ENCODE measurements at regions not wholly inside any gene's neighbourhood (a gene's known extent, or its start where the extent isn't known, plus 50 kb on each side); places are given as distances from the start of the nearest gene placed in this dataset.
A peak's percentile ranks its signal among the peaks of the same experiment; 100 is the strongest.

DNA sequence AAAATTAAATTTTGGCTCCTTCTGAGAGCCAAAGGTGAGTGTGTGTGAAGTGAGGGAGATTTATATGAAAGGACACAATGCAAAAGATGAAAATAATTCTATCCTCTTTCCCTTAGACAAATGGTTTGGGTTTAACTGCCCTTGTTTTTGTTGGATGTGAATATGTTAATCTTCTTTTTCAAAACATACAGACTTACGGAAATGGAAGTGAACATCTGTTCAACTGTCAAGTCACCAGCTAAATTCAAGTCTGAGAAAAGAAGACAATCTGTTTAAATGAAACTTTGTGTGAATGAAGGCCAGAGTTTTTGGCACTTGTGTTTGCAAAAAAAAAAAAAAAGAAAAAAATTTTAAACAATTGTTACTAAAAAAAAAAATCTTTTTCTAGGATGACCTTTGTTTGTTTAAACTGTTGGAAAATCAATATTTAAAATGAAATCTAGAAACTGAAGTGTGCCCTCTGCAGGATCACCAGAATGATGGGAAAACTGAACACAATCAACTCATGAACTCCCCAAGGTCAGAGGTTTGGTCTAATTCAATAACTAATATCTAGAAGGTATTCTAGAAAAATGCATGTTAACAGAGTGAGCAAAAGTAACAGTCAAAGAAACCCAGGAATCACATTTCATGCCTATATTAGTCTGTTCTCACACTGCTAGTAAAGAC, 448.8 kb downstream of the FLRT2 start:
- H3K4me3 ChIP-seq: no peak overlapping the region
- DNase-seq (no peak), ATAC-seq (no peak)
- TF ChIP-seq POLR2A (IDR thresholded peaks at IDR 0.05): no peak
- TF ChIP-seq, protein P1, sequence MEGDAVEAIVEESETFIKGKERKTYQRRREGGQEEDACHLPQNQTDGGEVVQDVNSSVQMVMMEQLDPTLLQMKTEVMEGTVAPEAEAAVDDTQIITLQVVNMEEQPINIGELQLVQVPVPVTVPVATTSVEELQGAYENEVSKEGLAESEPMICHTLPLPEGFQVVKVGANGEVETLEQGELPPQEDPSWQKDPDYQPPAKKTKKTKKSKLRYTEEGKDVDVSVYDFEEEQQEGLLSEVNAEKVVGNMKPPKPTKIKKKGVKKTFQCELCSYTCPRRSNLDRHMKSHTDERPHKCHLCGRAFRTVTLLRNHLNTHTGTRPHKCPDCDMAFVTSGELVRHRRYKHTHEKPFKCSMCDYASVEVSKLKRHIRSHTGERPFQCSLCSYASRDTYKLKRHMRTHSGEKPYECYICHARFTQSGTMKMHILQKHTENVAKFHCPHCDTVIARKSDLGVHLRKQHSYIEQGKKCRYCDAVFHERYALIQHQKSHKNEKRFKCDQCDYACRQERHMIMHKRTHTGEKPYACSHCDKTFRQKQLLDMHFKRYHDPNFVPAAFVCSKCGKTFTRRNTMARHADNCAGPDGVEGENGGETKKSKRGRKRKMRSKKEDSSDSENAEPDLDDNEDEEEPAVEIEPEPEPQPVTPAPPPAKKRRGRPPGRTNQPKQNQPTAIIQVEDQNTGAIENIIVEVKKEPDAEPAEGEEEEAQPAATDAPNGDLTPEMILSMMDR (IDR thresholded peaks at IDR 0.05): peak in 1 of 7 experiments; percentile 15
- no peaks in the 10 kb centered on the region for H3K4me1 ChIP-seq
- H3K9me3 ChIP-seq: no peaks in the 10 kb centered on the region
- no peak overlapping the region for H3K27ac ChIP-seq
- H3K36me3 ChIP-seq (replicated peaks in 1 of 2; ENCODE audit: insufficient read depth in 1 of 2, low read depth in 2 of 2): no peaks in the 10 kb centered on the region
- intact Hi-C loops (cut with DNase I): no loop called here
- H3K27me3 ChIP-seq: no peaks in the 10 kb centered on the region
- 53 to 71% methylated on average over 1 of the region's 1 CpG for WGBS, 2 donors

DNA sequence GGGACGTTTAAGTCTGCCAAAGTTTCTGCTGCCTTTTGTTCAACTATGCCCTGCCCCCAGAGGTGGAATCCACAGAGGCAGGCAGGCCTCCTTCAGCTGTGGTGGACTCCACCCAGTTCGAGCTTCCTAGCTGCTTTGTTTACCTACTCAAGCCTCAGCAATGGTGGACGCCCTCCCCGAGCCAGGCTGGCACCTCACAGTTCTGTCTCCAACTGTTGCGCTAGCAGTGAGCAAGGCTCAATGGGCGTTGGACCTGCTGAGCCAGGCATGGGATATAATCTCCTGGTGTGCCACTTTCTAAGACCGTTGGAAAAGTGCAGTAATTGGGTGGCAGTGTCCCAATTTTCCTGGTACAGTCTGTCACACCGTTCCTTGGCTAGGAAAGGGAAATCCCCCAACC, 444.7 kb downstream of the FLRT2 start:
- Histone ChIP-seq H3K4me3 (no peak overlapping the region), H3K4me1 (no peaks in the 10 kb centered on the region), H3K27ac (no peak overlapping the region), H3K9me3 (peaks cover 0 to 5% (median 0%) of the 10 kb centered on the region in 3 donors), H3K36me3 (replicated peaks in 1 of 2; ENCODE audit: insufficient read depth in 1 of 2, low read depth in 2 of 2) (no peaks in the 10 kb centered on the region), H3K27me3 (no peaks in the 10 kb centered on the region)
- intact Hi-C loops (cut with DNase I): no loop called here
- 61% methylated on average over 8 of the region's 8 CpGs for WGBS, 2 donors
- DNase-seq (no peak), ATAC-seq (no peak)
- TF ChIP-seq, protein P1 (IDR thresholded peaks at IDR 0.05): no peak
- TF ChIP-seq POLR2A (IDR thresholded peaks at IDR 0.05): no peak

DNA sequence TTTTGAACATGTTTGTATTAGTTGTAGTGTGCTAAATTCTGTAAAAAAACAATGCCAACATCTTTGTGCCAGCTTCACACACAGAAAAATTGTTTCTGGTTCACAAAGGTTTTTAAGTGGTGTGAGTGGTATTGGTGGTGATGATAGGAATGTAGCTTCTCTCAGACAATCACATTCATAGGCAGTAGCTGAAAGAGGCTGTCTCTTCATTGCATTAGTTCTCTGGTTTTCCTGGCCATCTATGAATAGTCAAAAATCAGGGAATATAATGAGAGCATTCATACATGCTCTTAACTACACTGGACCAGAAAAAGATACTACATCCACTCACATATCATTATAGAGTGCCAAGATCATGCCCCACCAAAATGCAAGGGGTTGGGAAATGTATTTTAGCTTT, 433.5 kb downstream of the FLRT2 start:
- Histone ChIP-seq H3K4me1 (no peaks in the 10 kb centered on the region), H3K27me3 (no peaks in the 10 kb centered on the region), H3K4me3 (no peak overlapping the region), H3K9me3 (no peaks in the 10 kb centered on the region), H3K27ac (no peak overlapping the region), H3K36me3 (replicated peaks in 1 of 2; ENCODE audit: insufficient read depth in 1 of 2, low read depth in 2 of 2) (no peaks in the 10 kb centered on the region)
- TF ChIP-seq, protein P1 (IDR thresholded peaks at IDR 0.05): no peak
- intact Hi-C loops (cut with DNase I): no loop called here
- DNase-seq (no peak), ATAC-seq (no peak)

DNA sequence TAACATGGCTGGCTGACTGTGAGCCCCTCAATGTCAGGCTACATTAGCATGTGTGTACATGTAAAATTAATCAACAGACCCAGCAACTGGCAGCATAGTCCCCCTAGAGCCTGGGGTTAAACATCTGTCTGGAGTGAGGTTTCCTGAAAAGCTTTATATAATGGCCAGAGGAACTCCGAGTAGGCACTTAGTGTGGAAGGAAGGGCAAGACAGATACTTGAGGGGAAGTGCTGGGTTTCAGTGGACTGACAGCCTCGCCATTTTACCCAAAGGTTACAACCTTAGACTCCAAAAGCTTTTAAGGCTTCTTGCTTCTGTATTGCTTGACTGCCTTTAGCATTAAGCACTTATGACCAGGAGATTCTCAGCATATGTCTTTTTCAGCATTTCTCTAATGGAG, 430.8 kb downstream of the FLRT2 start:
- no peak overlapping the region for H3K27ac ChIP-seq
- no peaks in the 10 kb centered on the region for H3K9me3 ChIP-seq
- ATAC-seq (no peak), DNase-seq (no peak)
- TF ChIP-seq, protein P1 (IDR thresholded peaks at IDR 0.05): no peak
- H3K36me3 ChIP-seq (replicated peaks in 1 of 2; ENCODE audit: insufficient read depth in 1 of 2, low read depth in 2 of 2): no peaks in the 10 kb centered on the region
- no peaks in the 10 kb centered on the region for H3K27me3 ChIP-seq
- no peaks in the 10 kb centered on the region for H3K4me1 ChIP-seq
- intact Hi-C loops (cut with DNase I): no loop called here
- 46 to 54% methylated on average over 2 of the region's 2 CpGs for WGBS, 2 donors
- H3K4me3 ChIP-seq: no peak overlapping the region

DNA sequence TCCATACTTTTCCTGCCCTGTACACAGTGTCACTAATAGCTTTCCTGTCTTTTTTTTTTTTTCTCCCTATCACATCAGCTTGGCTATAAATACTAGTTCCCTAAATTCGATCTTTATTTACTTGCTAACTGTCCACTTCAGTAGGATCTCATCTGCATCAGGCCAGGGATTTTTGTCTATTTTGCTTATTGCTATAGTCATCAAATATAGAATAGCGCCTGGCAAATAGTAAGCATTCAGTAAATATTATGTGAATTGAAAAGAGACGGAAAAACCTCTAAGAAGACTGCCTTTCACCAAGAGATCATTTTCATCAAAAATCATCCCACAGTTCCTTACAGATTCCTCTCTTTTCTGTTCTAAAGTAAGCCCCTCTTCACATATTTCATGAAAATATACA, 429.1 kb downstream of the FLRT2 start:
- no peak overlapping the region for H3K4me3 ChIP-seq
- ATAC-seq: no peak
- H3K27me3 ChIP-seq: no peaks in the 10 kb centered on the region
- no peak for DNase-seq
- no peaks in the 10 kb centered on the region for H3K9me3 ChIP-seq
- H3K4me1 ChIP-seq: no peaks in the 10 kb centered on the region
- no peaks in the 10 kb centered on the region for H3K36me3 ChIP-seq (replicated peaks in 1 of 2; ENCODE audit: insufficient read depth in 1 of 2, low read depth in 2 of 2)
- no peak overlapping the region for H3K27ac ChIP-seq
- TF ChIP-seq, protein P1 (IDR thresholded peaks at IDR 0.05): no peak
- TF ChIP-seq POLR2A (IDR thresholded peaks at IDR 0.05): no peak
- intact Hi-C loops (cut with DNase I): no loop called here
- 78 to 79% methylated on average over 3 of the region's 3 CpGs for WGBS, 2 donors

Data from body of pancreas (tissue), 4 donors.